Bone marrow (tissue), 2 donors: ENCODE measurements at regions not wholly inside any gene's neighbourhood (a gene's known extent, or its start where the extent isn't known, plus 50 kb on each side); places are given as distances from the start of the nearest gene placed in this dataset.

ENCODE experiments used
- DNase-seq, 2 donors: peaks; one replicate each; lab custom pipeline; 2025; lab: John Stamatoyannopoulos, UW

DNA sequence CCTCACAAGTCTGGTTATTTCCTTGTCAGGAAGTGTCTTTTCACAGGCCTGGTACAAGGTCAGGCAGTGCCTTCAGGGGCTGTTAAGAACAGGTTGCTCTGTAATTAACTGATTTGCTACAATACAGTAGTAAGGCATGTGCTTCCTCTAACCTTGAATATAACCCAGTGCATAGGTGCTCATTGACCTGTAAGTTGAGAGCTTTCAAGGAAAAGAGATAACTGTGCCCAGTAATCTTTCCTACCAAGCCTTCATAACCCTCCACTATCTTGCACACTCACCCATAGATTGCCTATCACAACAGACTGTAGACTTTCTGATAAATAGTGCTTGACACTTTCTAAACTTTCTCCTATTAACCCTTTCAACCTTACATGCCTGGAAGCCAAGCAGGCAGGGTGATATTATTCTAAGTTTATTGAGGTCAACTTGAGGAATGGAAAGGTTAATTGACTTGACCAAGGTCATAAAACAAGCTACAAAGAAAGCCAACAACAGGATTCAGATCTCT, 148.1 kb downstream of the PPARGC1A start:
- DNase-seq = no peak

DNA sequence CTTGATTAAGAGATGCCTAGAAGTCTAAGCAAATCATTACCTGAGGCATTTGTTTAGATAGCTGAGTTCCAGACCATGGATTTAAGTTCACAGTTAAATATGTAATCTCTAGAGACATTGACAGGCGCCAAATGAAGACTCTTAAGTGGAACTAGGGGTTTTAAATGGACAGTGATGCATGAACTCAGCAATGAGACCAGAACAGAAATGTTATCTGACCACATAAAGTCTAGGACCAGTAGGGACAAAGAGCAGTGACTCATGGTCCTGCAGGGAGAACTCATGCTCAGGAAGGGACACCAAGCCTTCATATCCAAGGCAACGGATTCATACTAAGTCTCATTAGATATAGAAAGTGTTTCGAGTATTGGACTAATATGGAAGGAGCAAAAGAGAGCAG, 152.3 kb downstream of the PPARGC1A start:
- no peak for DNase-seq

DNA sequence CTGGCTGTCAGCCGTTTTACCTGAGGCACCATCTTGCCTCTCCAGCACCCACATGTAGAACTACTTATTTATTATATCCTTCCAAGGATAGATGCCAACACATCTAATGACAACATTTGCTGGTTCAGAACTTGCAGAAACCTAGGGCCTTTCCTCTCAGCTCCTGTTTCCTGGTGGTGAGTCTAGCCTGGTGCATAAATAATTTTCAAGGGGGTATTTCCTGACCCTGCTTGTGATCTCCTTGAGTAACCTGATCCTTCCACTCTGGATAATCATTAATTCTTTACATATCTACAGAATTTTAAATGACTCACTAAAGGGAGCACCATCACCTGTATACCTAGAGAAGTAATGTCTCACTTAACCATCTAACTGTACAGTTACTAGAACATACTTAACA, 153.4 kb downstream of the PPARGC1A start:
- no peak for DNase-seq

GRCh38 chr4:23734000-23734399, 155.8 kb downstream of the PPARGC1A start:
- no peak for DNase-seq

- no peak for DNase-seq
Measured at GRCh38 chr4:23733476-23733875, 156.4 kb downstream of the PPARGC1A start.

- DNase-seq = no peak
Measured at GRCh38 chr4:23730998-23731397, 158.8 kb downstream of the PPARGC1A start.

- DNase-seq = no peak
Measured at GRCh38 chr4:23728971-23729370, 160.9 kb downstream of the PPARGC1A start.

DNA sequence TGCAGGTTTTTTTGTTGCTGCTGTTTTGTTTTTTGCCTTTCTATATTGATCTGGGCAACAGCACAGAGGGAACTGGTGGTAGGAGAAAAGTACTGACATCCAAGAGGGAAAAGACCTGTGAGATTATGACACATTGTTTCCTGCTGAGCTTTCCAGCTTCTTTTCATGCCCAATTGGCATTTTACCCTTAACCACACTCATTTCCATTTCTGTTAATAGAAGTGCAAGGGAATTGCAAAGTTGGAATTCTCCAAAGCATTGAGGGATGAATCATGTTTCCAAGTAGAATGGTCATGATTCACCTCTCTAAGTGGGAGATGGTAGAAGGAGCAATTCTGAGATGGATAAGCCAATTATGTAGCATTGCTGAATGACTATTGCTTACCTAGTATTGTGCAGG, 161.5 kb downstream of the PPARGC1A start:
- no peak for DNase-seq

GRCh38 chr4:23720556-23720955, 169.3 kb downstream of the PPARGC1A start:
- no peak for DNase-seq

DNA sequence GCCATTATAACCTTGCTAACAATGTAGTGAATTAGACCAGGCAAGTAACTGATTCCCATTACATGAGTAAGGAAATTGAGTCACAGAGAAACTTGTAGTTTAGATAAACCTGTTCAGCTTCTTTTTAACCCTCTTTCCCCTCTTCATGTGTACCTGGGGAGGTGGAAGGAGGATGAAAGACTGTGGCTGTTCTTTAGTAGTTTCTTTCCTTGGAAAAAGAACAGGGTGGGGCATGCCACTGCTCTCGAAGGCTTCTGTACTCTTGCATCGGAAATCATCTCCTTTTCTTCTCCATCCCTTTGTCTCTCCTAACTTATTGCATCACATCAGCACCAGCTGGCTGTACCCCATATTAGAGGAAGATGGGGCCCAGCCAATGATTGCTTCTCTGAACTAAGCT, 171.4 kb downstream of the PPARGC1A start:
- DNase-seq = no peak

DNA sequence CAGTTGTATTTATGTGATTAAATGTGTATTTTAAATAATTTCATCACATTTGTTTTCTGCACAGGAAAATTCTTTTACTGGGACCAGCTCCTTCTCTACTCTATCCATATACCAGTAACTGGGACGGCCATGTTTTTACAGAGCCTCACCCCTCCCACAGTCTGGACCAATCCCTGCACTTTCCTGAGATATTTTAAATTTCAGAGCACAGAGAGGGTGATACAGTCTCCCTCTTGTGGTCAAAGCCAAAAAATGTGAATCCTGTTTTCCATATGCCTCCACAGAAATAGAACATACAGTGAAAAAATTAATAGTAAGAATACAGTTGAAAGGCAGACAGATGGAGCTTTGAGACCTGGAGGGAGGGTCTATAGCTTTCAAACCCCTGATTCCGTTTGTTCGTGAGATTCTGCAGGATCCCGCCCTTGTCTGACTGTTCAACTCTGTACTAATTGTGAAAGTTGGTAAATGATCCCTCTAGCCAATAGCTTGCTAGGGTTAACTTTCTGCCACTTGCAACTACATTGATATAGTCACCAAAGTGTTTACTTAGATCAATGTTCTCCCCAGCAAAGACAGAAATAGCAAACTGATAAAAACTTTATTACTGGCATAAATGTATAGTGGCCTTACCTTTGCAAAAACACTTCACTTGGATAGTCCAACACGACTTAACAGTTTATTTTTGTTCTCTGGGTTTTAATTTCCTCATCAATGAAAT, 172.2 kb downstream of the PPARGC1A start:
- peak in 1 of 2 donors; percentile 7 for DNase-seq

- DNase-seq = no peak
Measured at GRCh38 chr4:23710298-23710697, 179.5 kb downstream of the PPARGC1A start.

- DNase-seq = no peak
Measured at GRCh38 chr4:23707652-23708026, 182.2 kb downstream of the PPARGC1A start.

DNA sequence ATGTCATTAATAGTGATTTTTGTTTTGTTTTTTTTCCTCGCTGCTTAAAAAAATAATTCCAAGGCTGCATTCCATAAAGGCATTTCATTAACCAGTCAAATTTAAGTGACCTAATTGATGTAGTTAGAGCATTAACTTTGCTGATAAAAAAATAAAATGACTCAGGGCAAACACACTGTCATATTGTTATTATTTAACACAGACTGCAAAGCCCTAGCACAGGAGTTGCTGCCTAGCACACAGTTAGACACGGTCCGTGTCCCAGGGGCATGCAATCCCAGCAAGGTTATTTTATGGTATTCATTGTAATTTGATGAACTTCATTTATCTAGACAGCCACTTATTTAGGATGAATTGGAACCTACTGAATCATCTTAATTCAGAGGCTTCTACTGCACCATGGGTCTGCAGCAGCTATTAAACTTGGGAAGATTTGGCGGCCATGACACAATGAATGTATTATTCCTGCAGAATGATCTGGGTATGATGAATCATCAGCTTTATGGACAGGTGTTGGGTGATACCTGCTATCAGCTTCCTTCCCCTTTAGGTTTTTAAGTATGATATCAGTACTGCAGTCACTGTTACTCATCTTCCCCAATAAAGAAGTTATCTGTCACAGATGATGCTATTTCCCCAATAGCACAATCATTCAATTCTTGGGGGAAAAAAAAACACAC, 182.7 kb downstream of the PPARGC1A start:
- no peak for DNase-seq

DNA sequence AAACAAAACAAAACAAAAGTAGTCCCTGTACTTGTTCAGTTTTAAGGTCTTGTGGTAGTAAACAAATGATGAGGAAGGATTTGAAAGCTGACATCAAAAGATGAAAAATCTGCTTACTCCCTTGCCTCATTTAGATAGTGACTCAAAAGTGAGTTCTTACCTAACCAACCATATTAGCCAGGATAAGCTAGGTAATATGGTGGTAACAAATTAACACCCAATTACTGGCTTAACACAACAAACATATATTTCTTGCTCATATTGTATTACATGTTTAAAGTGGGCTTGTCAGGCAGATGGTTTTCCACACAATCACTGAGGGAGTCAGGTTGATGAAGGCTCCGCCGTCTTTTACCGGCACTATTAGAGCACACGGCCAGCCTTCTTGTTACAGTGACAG, 189.7 kb downstream of the PPARGC1A start:
- no peak for DNase-seq

DNA sequence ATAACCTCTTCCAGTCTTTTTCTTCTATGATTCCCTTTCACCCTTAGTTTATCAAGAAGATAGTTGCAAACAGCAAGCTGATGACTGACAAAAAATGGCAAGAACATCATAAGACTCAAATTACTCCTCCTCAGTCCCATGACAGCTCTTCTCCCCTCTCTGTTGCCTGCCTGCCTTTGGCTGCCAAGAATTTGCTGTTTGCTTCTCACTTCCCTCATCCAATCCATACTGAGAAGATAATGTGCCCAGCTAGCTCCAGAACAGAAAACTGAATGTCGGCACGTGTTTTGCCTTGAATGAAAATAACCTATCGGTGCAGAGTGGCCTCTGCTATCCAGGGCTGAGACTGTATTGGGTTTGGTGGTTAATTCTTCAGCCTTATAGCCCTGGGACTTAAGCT, 192.1 kb downstream of the PPARGC1A start:
- no peak for DNase-seq

DNA sequence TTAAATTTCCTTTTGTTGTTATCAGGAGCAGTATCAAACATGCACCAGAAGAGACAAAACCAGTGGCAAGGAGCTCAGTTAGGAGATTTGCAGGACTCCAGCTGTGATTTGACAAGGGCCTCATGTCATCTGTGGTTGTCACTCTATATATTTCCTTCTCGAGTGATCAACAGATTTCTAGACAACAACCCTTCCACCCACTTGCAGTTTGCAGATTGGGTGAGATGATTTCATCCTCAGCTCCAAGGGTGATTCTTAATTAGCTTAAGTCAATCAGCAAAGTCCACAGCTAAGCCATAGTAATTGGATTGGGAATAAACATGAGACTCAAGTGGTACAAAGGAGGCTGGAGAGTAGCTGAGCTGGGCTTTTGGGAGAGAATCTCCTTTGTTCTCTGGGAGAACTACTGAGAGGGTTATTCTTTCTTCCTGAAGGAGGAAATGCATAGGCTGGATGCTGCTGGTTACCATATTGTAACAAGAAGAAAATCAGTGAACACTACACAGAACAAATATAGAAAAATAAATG, 192.8 kb downstream of the PPARGC1A start:
- no peak for DNase-seq

DNA sequence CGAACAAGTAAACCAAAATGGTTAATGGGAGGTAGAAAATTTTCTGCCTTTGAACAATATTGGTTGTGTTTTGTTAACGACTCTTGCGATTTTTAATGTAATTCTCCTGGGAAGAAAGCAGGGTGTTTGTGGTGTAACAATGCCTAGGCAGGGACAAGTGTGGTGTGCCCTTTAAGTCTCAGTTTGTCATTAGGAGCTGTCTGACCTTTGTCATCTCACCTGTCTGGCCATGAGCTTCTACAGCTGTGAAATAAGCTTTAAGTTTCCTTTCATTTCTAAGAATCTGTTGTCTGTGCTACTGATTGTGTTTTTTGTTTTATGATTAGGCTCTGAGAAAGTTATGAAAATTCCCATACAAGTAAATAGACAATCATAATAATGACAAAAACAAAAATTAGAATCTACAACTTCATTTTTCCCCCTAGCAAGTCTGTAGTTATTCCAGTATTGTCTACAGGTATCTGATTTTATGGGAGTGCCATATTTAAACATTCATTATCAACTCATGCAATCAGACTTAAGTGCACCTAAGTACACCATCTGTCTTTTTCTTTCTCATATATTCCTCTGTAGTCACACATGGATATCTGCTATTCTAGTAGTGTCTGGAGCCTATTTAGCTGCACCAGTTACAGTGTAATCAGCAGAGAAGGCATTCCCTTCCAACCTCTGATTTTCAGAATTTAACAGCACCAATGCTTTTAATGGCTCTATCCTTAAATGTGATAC, 203.5 kb downstream of the PPARGC1A start:
- DNase-seq = no peak

- DNase-seq = no peak
Measured at GRCh38 chr4:23685471-23685870, 204.4 kb downstream of the PPARGC1A start.

DNA sequence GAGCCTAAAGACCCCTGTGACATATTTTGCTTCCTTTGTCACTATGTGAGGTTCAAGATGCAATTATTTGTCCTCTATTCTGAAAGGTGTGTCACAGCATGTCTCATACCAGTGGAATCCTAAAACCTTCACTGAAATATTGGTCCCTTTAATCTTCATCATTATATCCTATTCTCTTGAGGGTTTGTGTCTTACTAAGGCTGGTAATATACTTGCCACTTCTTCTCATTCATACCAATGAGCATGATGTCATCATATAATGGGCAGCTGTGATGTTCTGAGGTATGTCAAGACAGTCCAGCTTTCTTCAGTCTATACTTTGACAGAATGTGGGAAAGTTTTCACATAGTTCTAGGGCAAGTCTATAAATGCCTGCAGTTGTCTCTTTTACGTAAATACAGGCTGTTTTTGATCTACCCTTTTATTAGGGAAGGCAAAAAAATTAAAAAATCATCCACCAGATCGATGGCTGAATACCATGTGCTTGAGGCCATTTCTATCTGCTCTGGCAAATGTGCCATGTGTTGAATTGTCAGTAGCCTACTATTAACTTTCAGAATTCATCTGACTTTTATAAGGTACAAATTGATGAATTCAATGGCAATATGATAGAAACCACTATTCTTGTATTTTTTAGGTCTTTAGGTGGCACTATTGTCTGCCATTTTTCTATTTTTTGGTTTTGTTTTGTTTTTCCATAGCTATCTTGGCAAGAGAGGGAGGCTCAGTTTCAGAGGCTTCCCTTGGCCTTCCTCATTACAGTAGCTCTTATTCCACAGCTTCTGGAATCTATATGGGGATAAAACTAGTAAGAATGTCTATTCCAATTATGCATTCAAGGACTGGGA, 209.0 kb downstream of the PPARGC1A start:
- no peak for DNase-seq

GRCh38 chr4:23674694-23675093, 215.2 kb downstream of the PPARGC1A start:
- DNase-seq = no peak

DNA sequence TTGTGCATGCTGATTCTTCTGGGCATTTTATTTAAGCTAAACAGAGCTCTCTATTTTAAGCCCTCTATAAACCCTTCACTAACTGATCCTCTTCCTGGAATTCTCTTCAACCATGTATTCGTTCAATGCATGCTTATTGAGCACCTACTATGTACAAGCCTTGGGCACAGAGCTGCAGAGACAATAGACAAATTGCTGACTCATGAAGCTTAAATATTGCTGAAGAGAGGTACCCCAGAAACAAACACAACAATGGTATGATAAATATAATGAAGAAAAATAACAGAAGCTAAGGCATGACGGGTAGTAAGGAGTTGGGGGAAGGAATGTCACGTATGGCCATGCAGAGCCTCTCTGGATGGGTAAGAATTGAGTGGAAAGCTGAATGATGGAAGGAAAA, 222.2 kb downstream of the PPARGC1A start:
- DNase-seq = no peak
